ENCODE measurements at regions not wholly inside any gene's neighbourhood (a gene's known extent, or its start where the extent isn't known, plus 50 kb on each side); places are given as distances from the start of the nearest gene placed in this dataset.

GRCh38 chr4:14864365-14865030 is 137.8 kb upstream of the CPEB2 start:
- no peak overlapping the region for H2AFZ ChIP-seq (replicated peaks)
- peaks cover 52% of the 10 kb centered on the region for H3K4me1 ChIP-seq
- H4K20me1 ChIP-seq (ENCODE audit: low read depth), result peaks cover 20% of the 10 kb centered on the region
- H3K4me2 ChIP-seq, result peak overlapping the region; percentile 62
- no peaks in the 10 kb centered on the region for H3K36me3 ChIP-seq
- H3K4me3 Mint-ChIP-seq, result no peak overlapping the region
- peak overlapping the region; percentile 16 for H3K4me3 ChIP-seq
- H3K9ac ChIP-seq, result no peak overlapping the region
- peaks cover 28% of the 10 kb centered on the region for H3F3A ChIP-seq (ENCODE audit: low read depth)
- H3K27ac ChIP-seq, result no peak overlapping the region
- H3K36me3 Mint-ChIP-seq, result no peaks in the 10 kb centered on the region
- H3K27me3 Mint-ChIP-seq (ENCODE audit: insufficient read depth, low read depth), result peaks cover 4% of the 10 kb centered on the region
- DNase-seq (ENCODE audit: low spot score), result peak; percentile 54
- H3K27me3 ChIP-seq, result peaks cover 38% of the 10 kb centered on the region
- peak overlapping the region; percentile 23 for H3K27ac Mint-ChIP-seq
- no peak for TF ChIP-seq EZH2 (IDR thresholded peaks at IDR 0.05)
- no peak for TF ChIP-seq EZH2phosphoT487 (IDR thresholded peaks at IDR 0.05)
- TF ChIP-seq, protein P1, sequence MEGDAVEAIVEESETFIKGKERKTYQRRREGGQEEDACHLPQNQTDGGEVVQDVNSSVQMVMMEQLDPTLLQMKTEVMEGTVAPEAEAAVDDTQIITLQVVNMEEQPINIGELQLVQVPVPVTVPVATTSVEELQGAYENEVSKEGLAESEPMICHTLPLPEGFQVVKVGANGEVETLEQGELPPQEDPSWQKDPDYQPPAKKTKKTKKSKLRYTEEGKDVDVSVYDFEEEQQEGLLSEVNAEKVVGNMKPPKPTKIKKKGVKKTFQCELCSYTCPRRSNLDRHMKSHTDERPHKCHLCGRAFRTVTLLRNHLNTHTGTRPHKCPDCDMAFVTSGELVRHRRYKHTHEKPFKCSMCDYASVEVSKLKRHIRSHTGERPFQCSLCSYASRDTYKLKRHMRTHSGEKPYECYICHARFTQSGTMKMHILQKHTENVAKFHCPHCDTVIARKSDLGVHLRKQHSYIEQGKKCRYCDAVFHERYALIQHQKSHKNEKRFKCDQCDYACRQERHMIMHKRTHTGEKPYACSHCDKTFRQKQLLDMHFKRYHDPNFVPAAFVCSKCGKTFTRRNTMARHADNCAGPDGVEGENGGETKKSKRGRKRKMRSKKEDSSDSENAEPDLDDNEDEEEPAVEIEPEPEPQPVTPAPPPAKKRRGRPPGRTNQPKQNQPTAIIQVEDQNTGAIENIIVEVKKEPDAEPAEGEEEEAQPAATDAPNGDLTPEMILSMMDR (IDR thresholded peaks at IDR 0.05), result no peak
- H3K4me1 Mint-ChIP-seq, result peaks cover 38% of the 10 kb centered on the region
- no peaks in the 10 kb centered on the region for H3K9me3 Mint-ChIP-seq
- no peaks in the 10 kb centered on the region for H3K9me3 ChIP-seq (ENCODE audit: low read depth)
- H3K79me2 ChIP-seq (ENCODE audit: low read depth), result no peaks in the 10 kb centered on the region

- peaks cover 4% of the 10 kb centered on the region for H3K27me3 Mint-ChIP-seq (ENCODE audit: insufficient read depth, low read depth)
- Histone ChIP-seq H3K27me3 (peaks cover 42% of the 10 kb centered on the region), H3K27ac (no peak overlapping the region)
Observed at GRCh38 chr4:14865031-14865366, 137.3 kb upstream of the CPEB2 start.

DNA sequence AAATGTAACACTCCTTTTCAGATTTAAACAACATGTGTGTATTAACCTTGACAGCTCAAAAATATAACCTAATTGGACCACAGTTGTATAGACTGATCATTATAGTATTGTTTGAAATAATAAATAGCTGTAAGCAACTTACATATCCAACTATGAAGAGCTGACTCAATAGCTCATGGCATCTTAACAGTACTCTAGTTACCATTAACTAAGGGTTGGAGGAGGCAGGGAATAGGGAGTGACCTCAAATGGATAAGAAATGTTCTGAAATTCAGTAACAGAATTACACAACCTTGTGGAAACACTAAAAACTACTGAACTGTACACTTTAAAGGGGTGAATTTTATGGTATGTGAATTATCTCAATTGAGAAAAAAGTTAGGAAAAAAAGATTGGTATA is 136.5 kb upstream of the CPEB2 start:
- Histone ChIP-seq H3K4me3 (no peak overlapping the region), H3F3A (ENCODE audit: low read depth) (peaks cover 28% of the 10 kb centered on the region), H3K27ac (no peak overlapping the region), H3K79me2 (ENCODE audit: low read depth) (no peaks in the 10 kb centered on the region), H3K36me3 (no peaks in the 10 kb centered on the region), H3K4me2 (no peak overlapping the region), H3K4me1 (peaks cover 53% of the 10 kb centered on the region), H3K9ac (no peak overlapping the region), H3K27me3 (peaks cover 42% of the 10 kb centered on the region), H4K20me1 (ENCODE audit: low read depth) (peaks cover 20% of the 10 kb centered on the region), H3K9me3 (ENCODE audit: low read depth) (no peaks in the 10 kb centered on the region), H2AFZ (replicated peaks) (no peak overlapping the region)
- peaks cover 38% of the 10 kb centered on the region for H3K4me1 Mint-ChIP-seq
- H3K9me3 Mint-ChIP-seq, result no peaks in the 10 kb centered on the region
- TF ChIP-seq EZH2phosphoT487 (IDR thresholded peaks at IDR 0.05), result no peak
- TF ChIP-seq, protein P1 (IDR thresholded peaks at IDR 0.05), result no peak
- TF ChIP-seq EZH2 (IDR thresholded peaks at IDR 0.05), result no peak
- no peak for DNase-seq (ENCODE audit: low spot score)
- no peak overlapping the region for H3K27ac Mint-ChIP-seq
- H3K27me3 Mint-ChIP-seq (ENCODE audit: insufficient read depth, low read depth), result peaks cover 4% of the 10 kb centered on the region
- H3K36me3 Mint-ChIP-seq, result no peaks in the 10 kb centered on the region
- H3K4me3 Mint-ChIP-seq, result no peak overlapping the region

More at GRCh38 chr4:14865031-14865366, 137.3 kb upstream of the CPEB2 start:
- Histone ChIP-seq H3K9me3 (ENCODE audit: low read depth) (no peaks in the 10 kb centered on the region), H3F3A (ENCODE audit: low read depth) (peaks cover 28% of the 10 kb centered on the region), H4K20me1 (ENCODE audit: low read depth) (peaks cover 20% of the 10 kb centered on the region), H3K4me1 (peaks cover 53% of the 10 kb centered on the region), H3K79me2 (ENCODE audit: low read depth) (no peaks in the 10 kb centered on the region), H2AFZ (replicated peaks) (no peak overlapping the region), H3K4me2 (peak overlapping the region; percentile 62), H3K36me3 (no peaks in the 10 kb centered on the region), H3K4me3 (no peak overlapping the region), H3K9ac (no peak overlapping the region)
- H3K27ac Mint-ChIP-seq, result no peak overlapping the region
- H3K4me3 Mint-ChIP-seq, result no peak overlapping the region
- TF ChIP-seq EZH2 (IDR thresholded peaks at IDR 0.05) (no peak), EZH2phosphoT487 (IDR thresholded peaks at IDR 0.05) (no peak)
- TF ChIP-seq, protein P1 (IDR thresholded peaks at IDR 0.05), result no peak
- H3K36me3 Mint-ChIP-seq, result no peaks in the 10 kb centered on the region
- no peak for DNase-seq (ENCODE audit: low spot score)
- H3K9me3 Mint-ChIP-seq, result no peaks in the 10 kb centered on the region
- H3K4me1 Mint-ChIP-seq, result peaks cover 38% of the 10 kb centered on the region
